ENCODE measurements at regions not wholly inside any gene's neighbourhood (a gene's known extent, or its start where the extent isn't known, plus 50 kb on each side); places are given as distances from the start of the nearest gene placed in this dataset.

DNA sequence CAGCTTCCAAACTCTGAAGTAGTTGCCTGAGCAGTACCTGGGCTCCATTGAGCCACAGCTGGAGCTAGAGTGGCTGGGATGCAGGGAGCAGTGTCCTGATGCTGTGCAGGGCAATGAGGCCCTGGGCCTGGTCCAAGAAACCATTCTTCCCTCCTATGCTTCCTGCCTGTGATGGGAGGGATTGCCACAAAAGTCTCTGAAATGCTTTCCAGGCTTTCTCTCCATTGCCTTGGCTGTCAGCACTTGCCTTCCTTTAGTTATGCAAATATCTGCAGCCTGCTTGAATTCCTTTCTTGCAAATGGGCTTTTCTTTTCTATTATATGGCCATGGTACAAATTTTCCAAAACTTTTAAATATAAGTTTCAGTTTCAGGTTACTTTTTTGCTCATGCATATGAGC lies 972.2 kb upstream of the MBL2 start:
- no peak for TF ChIP-seq ATF3 (IDR thresholded peaks at IDR 0.05)
- TF ChIP-seq POLR2AphosphoS5 (IDR thresholded peaks at IDR 0.05; ENCODE audit: low read depth, low read length): no peak
- TF ChIP-seq, protein P1, sequence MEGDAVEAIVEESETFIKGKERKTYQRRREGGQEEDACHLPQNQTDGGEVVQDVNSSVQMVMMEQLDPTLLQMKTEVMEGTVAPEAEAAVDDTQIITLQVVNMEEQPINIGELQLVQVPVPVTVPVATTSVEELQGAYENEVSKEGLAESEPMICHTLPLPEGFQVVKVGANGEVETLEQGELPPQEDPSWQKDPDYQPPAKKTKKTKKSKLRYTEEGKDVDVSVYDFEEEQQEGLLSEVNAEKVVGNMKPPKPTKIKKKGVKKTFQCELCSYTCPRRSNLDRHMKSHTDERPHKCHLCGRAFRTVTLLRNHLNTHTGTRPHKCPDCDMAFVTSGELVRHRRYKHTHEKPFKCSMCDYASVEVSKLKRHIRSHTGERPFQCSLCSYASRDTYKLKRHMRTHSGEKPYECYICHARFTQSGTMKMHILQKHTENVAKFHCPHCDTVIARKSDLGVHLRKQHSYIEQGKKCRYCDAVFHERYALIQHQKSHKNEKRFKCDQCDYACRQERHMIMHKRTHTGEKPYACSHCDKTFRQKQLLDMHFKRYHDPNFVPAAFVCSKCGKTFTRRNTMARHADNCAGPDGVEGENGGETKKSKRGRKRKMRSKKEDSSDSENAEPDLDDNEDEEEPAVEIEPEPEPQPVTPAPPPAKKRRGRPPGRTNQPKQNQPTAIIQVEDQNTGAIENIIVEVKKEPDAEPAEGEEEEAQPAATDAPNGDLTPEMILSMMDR (IDR thresholded peaks at IDR 0.05 in 2 of 3, conservative IDR thresholded peaks at IDR 0.05 in 1 of 3; ENCODE audit: borderline replicate concordance in 1 of 3, insufficient read depth in 1 of 3, low read depth in 2 of 3, low read length in 2 of 3): no peak
- TF ChIP-seq SP1 (IDR thresholded peaks at IDR 0.05; ENCODE audit: low read depth): no peak
- no peak for TF ChIP-seq EZH2phosphoT487 (IDR thresholded peaks at IDR 0.05; ENCODE audit: borderline replicate concordance)
- TF ChIP-seq ZFX (IDR thresholded peaks at IDR 0.05): no peak
- TF ChIP-seq, protein P2, sequence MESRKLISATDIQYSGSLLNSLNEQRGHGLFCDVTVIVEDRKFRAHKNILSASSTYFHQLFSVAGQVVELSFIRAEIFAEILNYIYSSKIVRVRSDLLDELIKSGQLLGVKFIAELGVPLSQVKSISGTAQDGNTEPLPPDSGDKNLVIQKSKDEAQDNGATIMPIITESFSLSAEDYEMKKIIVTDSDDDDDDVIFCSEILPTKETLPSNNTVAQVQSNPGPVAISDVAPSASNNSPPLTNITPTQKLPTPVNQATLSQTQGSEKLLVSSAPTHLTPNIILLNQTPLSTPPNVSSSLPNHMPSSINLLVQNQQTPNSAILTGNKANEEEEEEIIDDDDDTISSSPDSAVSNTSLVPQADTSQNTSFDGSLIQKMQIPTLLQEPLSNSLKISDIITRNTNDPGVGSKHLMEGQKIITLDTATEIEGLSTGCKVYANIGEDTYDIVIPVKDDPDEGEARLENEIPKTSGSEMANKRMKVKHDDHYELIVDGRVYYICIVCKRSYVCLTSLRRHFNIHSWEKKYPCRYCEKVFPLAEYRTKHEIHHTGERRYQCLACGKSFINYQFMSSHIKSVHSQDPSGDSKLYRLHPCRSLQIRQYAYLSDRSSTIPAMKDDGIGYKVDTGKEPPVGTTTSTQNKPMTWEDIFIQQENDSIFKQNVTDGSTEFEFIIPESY (IDR thresholded peaks at IDR 0.05; ENCODE audit: extremely low read depth, insufficient replicate concordance, low read length): no peak
- TF ChIP-seq RAD21 (IDR thresholded peaks at IDR 0.05; ENCODE audit: low read depth): no peak
- no peak for TF ChIP-seq JUND (IDR thresholded peaks at IDR 0.05)
- no peak for TF ChIP-seq CEBPB (IDR thresholded peaks at IDR 0.05; ENCODE audit: low read depth)
- TF ChIP-seq POLR2A (IDR thresholded peaks at IDR 0.05; ENCODE audit: borderline replicate concordance, extremely low read depth, insufficient read depth, insufficient read length): no peak
